ENCODE measurements at regions not wholly inside any gene's neighbourhood (a gene's known extent, or its start where the extent isn't known, plus 50 kb on each side); places are given as distances from the start of the nearest gene placed in this dataset.

- H3K4me3 ChIP-seq (replicated peaks in 1 of 4; ENCODE audit: control extremely low read depth in 1 of 4, insufficient read depth in 1 of 4, low read depth in 3 of 4, low read length in 4 of 4), result no peak overlapping the region
- H3K9me3 ChIP-seq (ENCODE audit: control insufficient read depth, insufficient read depth, low read depth, low read length), result no peaks in the 10 kb centered on the region
- H3K4me1 ChIP-seq (ENCODE audit: control insufficient read depth, extremely low read depth, insufficient read depth, low read length), result no peaks in the 10 kb centered on the region
- H4K20me1 ChIP-seq (ENCODE audit: control insufficient read depth, extremely low read depth, insufficient read depth, low read length), result no peaks in the 10 kb centered on the region
- no peak overlapping the region for H3K27ac ChIP-seq (ENCODE audit: insufficient read depth, low read length)
- no peaks in the 10 kb centered on the region for H3K79me2 ChIP-seq (ENCODE audit: control insufficient read depth, insufficient read depth, low read length)
- H3K27me3 ChIP-seq (ENCODE audit: control insufficient read depth, insufficient read depth, low read length), result no peaks in the 10 kb centered on the region
- H2AFZ ChIP-seq (ENCODE audit: low read length), result no peak overlapping the region
- no peak overlapping the region for H3K4me2 ChIP-seq (ENCODE audit: extremely low read depth, insufficient read depth, low read length)
- no peaks in the 10 kb centered on the region for H3K36me3 ChIP-seq (ENCODE audit: control insufficient read depth, insufficient read depth, low read length)
- no peak overlapping the region for H3K9ac ChIP-seq (ENCODE audit: insufficient read depth, low read length)
- no peak for DNase-seq (ENCODE audit: low read depth in 2 of 2)
- TF ChIP-seq, protein P1, sequence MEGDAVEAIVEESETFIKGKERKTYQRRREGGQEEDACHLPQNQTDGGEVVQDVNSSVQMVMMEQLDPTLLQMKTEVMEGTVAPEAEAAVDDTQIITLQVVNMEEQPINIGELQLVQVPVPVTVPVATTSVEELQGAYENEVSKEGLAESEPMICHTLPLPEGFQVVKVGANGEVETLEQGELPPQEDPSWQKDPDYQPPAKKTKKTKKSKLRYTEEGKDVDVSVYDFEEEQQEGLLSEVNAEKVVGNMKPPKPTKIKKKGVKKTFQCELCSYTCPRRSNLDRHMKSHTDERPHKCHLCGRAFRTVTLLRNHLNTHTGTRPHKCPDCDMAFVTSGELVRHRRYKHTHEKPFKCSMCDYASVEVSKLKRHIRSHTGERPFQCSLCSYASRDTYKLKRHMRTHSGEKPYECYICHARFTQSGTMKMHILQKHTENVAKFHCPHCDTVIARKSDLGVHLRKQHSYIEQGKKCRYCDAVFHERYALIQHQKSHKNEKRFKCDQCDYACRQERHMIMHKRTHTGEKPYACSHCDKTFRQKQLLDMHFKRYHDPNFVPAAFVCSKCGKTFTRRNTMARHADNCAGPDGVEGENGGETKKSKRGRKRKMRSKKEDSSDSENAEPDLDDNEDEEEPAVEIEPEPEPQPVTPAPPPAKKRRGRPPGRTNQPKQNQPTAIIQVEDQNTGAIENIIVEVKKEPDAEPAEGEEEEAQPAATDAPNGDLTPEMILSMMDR (conservative IDR thresholded peaks at IDR 0.05 in 1 of 2, IDR thresholded peaks at IDR 0.05 in 1 of 2; ENCODE audit: low read depth in 1 of 2, low read length in 2 of 2), result no peak
- TF ChIP-seq EZH2 (IDR thresholded peaks at IDR 0.05; ENCODE audit: low read length, missing control alignments), result no peak
Observed at GRCh38 chr5:87686018-87686417, 273.3 kb upstream of the CCNH start.

- no peaks in the 10 kb centered on the region for H3K36me3 ChIP-seq (ENCODE audit: control insufficient read depth, insufficient read depth, low read length)
Observed at GRCh38 chr5:87674235-87674634, 261.5 kb upstream of the CCNH start.

GRCh38 chr5:87671146-87671545 is 258.4 kb upstream of the CCNH start:
- Histone ChIP-seq H3K4me3 (replicated peaks in 1 of 4; ENCODE audit: control extremely low read depth in 1 of 4, insufficient read depth in 1 of 4, low read depth in 3 of 4, low read length in 4 of 4) (no peak overlapping the region), H4K20me1 (ENCODE audit: control insufficient read depth, extremely low read depth, insufficient read depth, low read length) (no peaks in the 10 kb centered on the region)

More at GRCh38 chr5:87674235-87674634, 261.5 kb upstream of the CCNH start:
- no peak overlapping the region for H2AFZ ChIP-seq (ENCODE audit: low read length)
- H3K4me3 ChIP-seq (replicated peaks in 1 of 4; ENCODE audit: control extremely low read depth in 1 of 4, insufficient read depth in 1 of 4, low read depth in 3 of 4, low read length in 4 of 4), result no peak overlapping the region
- TF ChIP-seq, protein P1 (conservative IDR thresholded peaks at IDR 0.05 in 1 of 2, IDR thresholded peaks at IDR 0.05 in 1 of 2; ENCODE audit: low read depth in 1 of 2, low read length in 2 of 2), result no peak
- TF ChIP-seq EZH2 (IDR thresholded peaks at IDR 0.05; ENCODE audit: low read length, missing control alignments), result no peak
- no peaks in the 10 kb centered on the region for H3K9me3 ChIP-seq (ENCODE audit: control insufficient read depth, insufficient read depth, low read depth, low read length)
- H3K27me3 ChIP-seq (ENCODE audit: control insufficient read depth, insufficient read depth, low read length), result no peaks in the 10 kb centered on the region
- no peaks in the 10 kb centered on the region for H3K4me1 ChIP-seq (ENCODE audit: control insufficient read depth, extremely low read depth, insufficient read depth, low read length)
- DNase-seq (ENCODE audit: low read depth in 2 of 2), result no peak
- no peak overlapping the region for H3K27ac ChIP-seq (ENCODE audit: insufficient read depth, low read length)
- H4K20me1 ChIP-seq (ENCODE audit: control insufficient read depth, extremely low read depth, insufficient read depth, low read length), result no peaks in the 10 kb centered on the region
- no peak overlapping the region for H3K9ac ChIP-seq (ENCODE audit: insufficient read depth, low read length)
- H3K4me2 ChIP-seq (ENCODE audit: extremely low read depth, insufficient read depth, low read length), result no peak overlapping the region
- H3K79me2 ChIP-seq (ENCODE audit: control insufficient read depth, insufficient read depth, low read length), result no peaks in the 10 kb centered on the region

More at GRCh38 chr5:87671146-87671545, 258.4 kb upstream of the CCNH start:
- no peak overlapping the region for H3K27ac ChIP-seq (ENCODE audit: insufficient read depth, low read length)
- no peaks in the 10 kb centered on the region for H3K9me3 ChIP-seq (ENCODE audit: control insufficient read depth, insufficient read depth, low read depth, low read length)
- no peaks in the 10 kb centered on the region for H3K27me3 ChIP-seq (ENCODE audit: control insufficient read depth, insufficient read depth, low read length)
- no peak for DNase-seq (ENCODE audit: low read depth in 2 of 2)
- no peaks in the 10 kb centered on the region for H3K4me1 ChIP-seq (ENCODE audit: control insufficient read depth, extremely low read depth, insufficient read depth, low read length)
- no peak overlapping the region for H3K4me2 ChIP-seq (ENCODE audit: extremely low read depth, insufficient read depth, low read length)
- H3K9ac ChIP-seq (ENCODE audit: insufficient read depth, low read length), result no peak overlapping the region
- TF ChIP-seq, protein P1 (conservative IDR thresholded peaks at IDR 0.05 in 1 of 2, IDR thresholded peaks at IDR 0.05 in 1 of 2; ENCODE audit: low read depth in 1 of 2, low read length in 2 of 2), result no peak
- no peak for TF ChIP-seq EZH2 (IDR thresholded peaks at IDR 0.05; ENCODE audit: low read length, missing control alignments)
- H3K36me3 ChIP-seq (ENCODE audit: control insufficient read depth, insufficient read depth, low read length), result no peaks in the 10 kb centered on the region
- no peaks in the 10 kb centered on the region for H3K79me2 ChIP-seq (ENCODE audit: control insufficient read depth, insufficient read depth, low read length)
- H2AFZ ChIP-seq (ENCODE audit: low read length), result no peak overlapping the region
